Esophagus muscularis mucosa (tissue), 4 donors: ENCODE measurements at regions not wholly inside any gene's neighbourhood (a gene's known extent, or its start where the extent isn't known, plus 50 kb on each side); places are given as distances from the start of the nearest gene placed in this dataset.

Source experiments
- DNase-seq: peaks from one replicate; pipeline ENCODE4 v3.0.0-alpha.2; 2017; ENCODE audit errors: extremely low spot score
- H3K27ac ChIP-seq, 4 donors: fragments of 200-600 bp; sonication (generic); replicated peaks in 1 of 4; 1 replicate in 3 of 4; 2 replicates in 1 of 4; pipeline ENCODE4 v1.5.1; 2016 to 2019; ENCODE audit warnings: mild to moderate bottlenecking in 1 of 4
- H3K27me3 ChIP-seq, 4 donors: fragments of 200-600 bp; sonication (generic); one replicate each; pipeline versions ENCODE4 v1.5.1 to v1.6.0; 2016 to 2019
- H3K36me3 ChIP-seq, 4 donors: fragments of 200-600 bp; sonication (generic); one replicate each; pipeline ENCODE4 v1.5.1; 2016 to 2019
- H3K4me1 ChIP-seq, 4 donors: fragments of 200-600 bp; sonication (generic); one replicate each; pipeline ENCODE4 v1.5.1; 2016 to 2019
- H3K4me3 ChIP-seq, 4 donors: fragments of 200-600 bp; sonication (generic); 1 replicate in 2 of 4; 2 replicates in 2 of 4; pipeline ENCODE4 v1.5.1; 2016 to 2019; ENCODE audit warnings: mild to moderate bottlenecking in 4 of 4, moderate library complexity in 1 of 4
- H3K9me3 ChIP-seq, 4 donors: fragments of 200-600 bp; sonication (generic); 1 replicate in 3 of 4; 2 replicates in 1 of 4; pipeline ENCODE4 v1.5.1; 2016 to 2019
- CTCF ChIP-seq, 3 experiments: fragments of 200-600 bp in 2 of 3; fragments of 450-650 bp in 1 of 3; sonication (generic) in 2 of 3; IDR thresholded peaks; one replicate each; pipeline ENCODE4 v1.5.1; 2017 to 2019; ENCODE audit warnings: antibody characterized with exemption in 3 of 3, mild to moderate bottlenecking in 2 of 3, moderate library complexity in 1 of 3
- EP300 ChIP-seq: sonication (generic); formaldehyde crosslinking; IDR thresholded peaks from one replicate; pipeline ENCODE4 v1.6.1; 2017; ENCODE audit warnings: antibody characterized with exemption
- POLR2A ChIP-seq: fragments of 450-650 bp; IDR thresholded peaks from one replicate; pipeline ENCODE4 v1.6.1; 2017; ENCODE audit warnings: antibody characterized with exemption, moderate library complexity, mild to moderate bottlenecking, low read depth
- POLR2AphosphoS5 ChIP-seq, 2 donors: sonication (generic); formaldehyde crosslinking; IDR thresholded peaks; one replicate each; pipeline ENCODE4 v1.6.1; 2017; ENCODE audit warnings: antibody characterized with exemption in 2 of 2
- WGBS: methylation state at CpG from one replicate; pipeline ENCODE4 v1.1.5; 2018; 5-methylcytosine and 5-hydroxymethylcytosine counted together
- intact Hi-C: fragments of 100-400 bp; cut with DNase I; formaldehyde crosslinking; loops from one replicate; pipeline ENCODE4 v1.15.1; 2023

DNA sequence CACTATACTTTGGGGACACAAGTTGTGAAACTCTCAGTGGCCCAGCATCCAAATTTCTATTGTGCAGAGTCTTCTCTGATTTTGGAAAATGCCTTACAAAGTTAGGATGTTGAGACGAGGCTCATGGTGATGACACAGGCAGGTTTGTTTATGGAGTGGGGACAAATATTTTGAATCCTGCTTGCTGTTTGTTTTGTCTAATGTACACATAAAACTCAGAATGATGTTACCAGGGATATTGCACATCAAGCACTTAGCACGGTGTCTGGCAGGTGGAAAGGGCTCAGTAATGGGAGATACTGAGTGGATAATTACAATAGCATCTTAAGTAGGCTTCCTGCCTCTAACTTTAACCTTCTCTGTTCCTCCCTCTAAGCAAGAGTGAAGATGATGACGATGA is 628.9 kb upstream of the TBX3 start:
- H3K36me3 ChIP-seq: no peaks in the 10 kb centered on the region
- no peak for TF ChIP-seq POLR2A
- TF ChIP-seq CTCF (IDR thresholded peaks at IDR 0.05): no peak
- no peak for TF ChIP-seq POLR2AphosphoS5 (IDR thresholded peaks at IDR 0.05)
- no peak for TF ChIP-seq EP300
- H3K9me3 ChIP-seq: no peaks in the 10 kb centered on the region
- no peak for DNase-seq
- intact Hi-C loops: no loop called here
- no peak overlapping the region for H3K27ac ChIP-seq
- peaks cover 0 to 16% (median 0%) of the 10 kb centered on the region in 4 donors for H3K27me3 ChIP-seq
- no peak overlapping the region for H3K4me3 ChIP-seq
- no peaks in the 10 kb centered on the region for H3K4me1 ChIP-seq
- WGBS: 94% methylated on average over 3 of the region's 3 CpGs

- Histone ChIP-seq H3K9me3 (no peaks in the 10 kb centered on the region), H3K4me3 (no peak overlapping the region), H3K4me1 (no peaks in the 10 kb centered on the region), H3K27me3 (peaks cover 0 to 16% (median 0%) of the 10 kb centered on the region in 4 donors), H3K27ac (no peak overlapping the region), H3K36me3 (no peaks in the 10 kb centered on the region)
- no peak for TF ChIP-seq POLR2A
- no peak for TF ChIP-seq POLR2AphosphoS5 (IDR thresholded peaks at IDR 0.05)
- no peak for TF ChIP-seq CTCF (IDR thresholded peaks at IDR 0.05)
- TF ChIP-seq EP300: no peak
- intact Hi-C loops: no loop called here
- 83% methylated on average over 4 of the region's 4 CpGs for WGBS
- DNase-seq: no peak
These were observed 627.9 kb upstream of the TBX3 start for GRCh38 chr12:115311875-115312274.

DNA sequence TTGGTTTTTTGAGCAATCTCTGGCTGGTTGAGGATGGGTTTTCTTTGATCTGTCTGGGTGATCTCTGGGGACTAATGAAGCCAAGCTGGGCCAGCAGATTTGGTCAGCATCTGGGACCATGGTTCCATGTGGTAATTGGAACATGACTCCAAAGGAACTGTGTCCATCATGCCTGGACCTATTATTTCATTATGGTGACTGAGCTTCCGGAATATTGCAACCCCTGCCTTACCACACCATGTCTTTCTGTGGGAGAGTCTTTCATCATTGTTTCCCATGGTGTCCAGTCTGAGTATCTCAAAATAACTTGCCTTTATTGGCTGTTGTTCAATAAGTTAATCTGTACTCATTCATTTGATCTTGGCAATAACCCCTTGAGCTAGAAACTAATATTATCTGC is 624.9 kb upstream of the TBX3 start:
- H3K4me3 ChIP-seq: no peak overlapping the region
- intact Hi-C loops: no loop called here
- no peak for TF ChIP-seq POLR2A
- TF ChIP-seq POLR2AphosphoS5 (IDR thresholded peaks at IDR 0.05): no peak
- no peak for TF ChIP-seq EP300
- TF ChIP-seq CTCF (IDR thresholded peaks at IDR 0.05): no peak
- no peaks in the 10 kb centered on the region for H3K36me3 ChIP-seq
- no peak for DNase-seq
- H3K27me3 ChIP-seq: peaks cover 0 to 14% (median 0%) of the 10 kb centered on the region in 4 donors
- H3K27ac ChIP-seq: no peak overlapping the region
- H3K9me3 ChIP-seq: no peaks in the 10 kb centered on the region
- no peaks in the 10 kb centered on the region for H3K4me1 ChIP-seq
- WGBS: 100% methylated on average over 1 of the region's 1 CpG

GRCh38 chr12:115306380-115306779 is 622.4 kb upstream of the TBX3 start:
- no peaks in the 10 kb centered on the region for H3K4me1 ChIP-seq
- H3K4me3 ChIP-seq: no peak overlapping the region
- TF ChIP-seq POLR2AphosphoS5 (IDR thresholded peaks at IDR 0.05): no peak
- no peak for TF ChIP-seq CTCF (IDR thresholded peaks at IDR 0.05)
- no peak for TF ChIP-seq EP300
- TF ChIP-seq POLR2A: no peak
- no peaks in the 10 kb centered on the region for H3K9me3 ChIP-seq
- no peaks in the 10 kb centered on the region for H3K27me3 ChIP-seq
- intact Hi-C loops: no loop called here
- H3K27ac ChIP-seq: no peak overlapping the region
- no peaks in the 10 kb centered on the region for H3K36me3 ChIP-seq
- WGBS: 89% methylated on average over 4 of the region's 4 CpGs
- DNase-seq: no peak

DNA sequence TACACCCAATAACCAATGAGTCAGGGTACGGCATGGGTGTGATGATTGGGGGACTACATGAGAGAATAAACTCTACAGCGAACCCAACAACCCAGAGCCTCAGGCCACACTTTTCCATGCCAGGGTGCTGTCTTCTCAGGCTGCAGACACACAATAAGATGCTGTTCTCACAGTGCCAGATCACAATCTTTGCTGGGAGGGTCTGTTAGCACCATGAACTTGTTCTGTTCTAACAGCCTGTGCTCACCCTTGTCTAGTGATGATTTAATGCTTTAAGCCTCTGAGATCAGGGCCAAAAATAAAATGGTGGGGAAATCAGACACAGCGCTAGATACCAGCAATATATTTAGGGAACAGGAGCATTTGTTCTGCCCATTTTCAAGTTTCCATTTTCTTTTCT is 621.9 kb upstream of the TBX3 start:
- H3K27ac ChIP-seq: no peak overlapping the region
- H3K4me3 ChIP-seq: no peak overlapping the region
- WGBS: 85% methylated on average over 3 of the region's 3 CpGs
- H3K4me1 ChIP-seq: no peaks in the 10 kb centered on the region
- TF ChIP-seq CTCF (IDR thresholded peaks at IDR 0.05) (no peak), POLR2AphosphoS5 (IDR thresholded peaks at IDR 0.05) (no peak), EP300 (no peak), POLR2A (no peak)
- H3K36me3 ChIP-seq: no peaks in the 10 kb centered on the region
- intact Hi-C loops: no loop called here
- no peak for DNase-seq
- H3K27me3 ChIP-seq: peaks cover 0 to 2% (median 0%) of the 10 kb centered on the region in 4 donors
- H3K9me3 ChIP-seq: no peaks in the 10 kb centered on the region
